ENCODE measurements at regions not wholly inside any gene's neighbourhood (a gene's known extent, or its start where the extent isn't known, plus 50 kb on each side); places are given as distances from the start of the nearest gene placed in this dataset.

DNA sequence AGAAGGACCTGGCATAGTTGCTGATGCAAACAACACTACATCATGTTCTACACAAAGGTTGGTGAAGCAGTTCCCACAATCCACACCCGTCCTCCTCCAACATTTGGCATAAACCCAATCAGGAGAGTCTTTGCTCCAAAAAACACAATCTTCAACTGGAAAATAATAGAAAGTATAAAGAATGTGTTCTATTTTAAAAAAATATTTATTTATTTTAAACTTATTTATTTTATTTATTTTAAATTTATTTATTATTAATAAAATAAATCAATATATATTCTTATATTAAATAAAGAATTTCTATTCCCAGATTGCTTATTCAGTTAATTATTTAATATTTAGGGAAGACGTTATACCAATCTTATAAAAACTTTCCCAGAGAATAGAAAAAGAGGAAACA lies 1753.7 kb upstream of the AGA start:
- H3K9me3 ChIP-seq (ENCODE audit: severe bottlenecking): no peaks in the 10 kb centered on the region
- no peak for ATAC-seq (ENCODE audit: low read depth)
- H3K4me3 ChIP-seq (ENCODE audit: severe bottlenecking): no peak overlapping the region
- TF ChIP-seq, protein P1, sequence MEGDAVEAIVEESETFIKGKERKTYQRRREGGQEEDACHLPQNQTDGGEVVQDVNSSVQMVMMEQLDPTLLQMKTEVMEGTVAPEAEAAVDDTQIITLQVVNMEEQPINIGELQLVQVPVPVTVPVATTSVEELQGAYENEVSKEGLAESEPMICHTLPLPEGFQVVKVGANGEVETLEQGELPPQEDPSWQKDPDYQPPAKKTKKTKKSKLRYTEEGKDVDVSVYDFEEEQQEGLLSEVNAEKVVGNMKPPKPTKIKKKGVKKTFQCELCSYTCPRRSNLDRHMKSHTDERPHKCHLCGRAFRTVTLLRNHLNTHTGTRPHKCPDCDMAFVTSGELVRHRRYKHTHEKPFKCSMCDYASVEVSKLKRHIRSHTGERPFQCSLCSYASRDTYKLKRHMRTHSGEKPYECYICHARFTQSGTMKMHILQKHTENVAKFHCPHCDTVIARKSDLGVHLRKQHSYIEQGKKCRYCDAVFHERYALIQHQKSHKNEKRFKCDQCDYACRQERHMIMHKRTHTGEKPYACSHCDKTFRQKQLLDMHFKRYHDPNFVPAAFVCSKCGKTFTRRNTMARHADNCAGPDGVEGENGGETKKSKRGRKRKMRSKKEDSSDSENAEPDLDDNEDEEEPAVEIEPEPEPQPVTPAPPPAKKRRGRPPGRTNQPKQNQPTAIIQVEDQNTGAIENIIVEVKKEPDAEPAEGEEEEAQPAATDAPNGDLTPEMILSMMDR (IDR thresholded peaks at IDR 0.05; ENCODE audit: poor library complexity, severe bottlenecking): no peak
- no peaks in the 10 kb centered on the region for H3K36me3 ChIP-seq (ENCODE audit: low read depth)
- no peak for DNase-seq (ENCODE audit: low spot score)
- H3K27me3 ChIP-seq (ENCODE audit: insufficient read depth, poor library complexity, severe bottlenecking): no peaks in the 10 kb centered on the region
- H3K4me1 ChIP-seq (ENCODE audit: insufficient read depth, poor library complexity, severe bottlenecking): peaks cover 5% of the 10 kb centered on the region
- H3K27ac ChIP-seq (ENCODE audit: poor library complexity, severe bottlenecking): no peak overlapping the region

DNA sequence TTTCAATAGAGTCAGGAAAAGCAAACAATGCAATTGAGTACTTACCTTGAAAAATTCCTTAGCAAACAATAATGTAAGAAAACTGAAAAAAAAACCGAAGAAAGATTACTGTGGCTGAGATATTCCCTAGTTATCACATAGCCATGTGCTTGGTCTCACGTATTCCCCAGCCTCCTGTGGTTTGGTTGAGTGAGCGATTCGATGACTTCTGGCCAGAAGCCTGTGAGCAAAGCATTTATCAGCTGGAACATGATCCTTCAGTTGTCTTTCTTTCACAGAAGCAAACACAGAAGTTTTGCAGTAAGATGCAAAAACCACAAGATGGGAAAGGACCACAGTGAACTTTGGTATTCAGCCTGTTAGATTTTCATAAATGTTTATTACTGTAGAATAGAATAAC lies 1754.3 kb upstream of the AGA start:
- Histone ChIP-seq H3K36me3 (ENCODE audit: low read depth) (no peaks in the 10 kb centered on the region), H3K4me1 (ENCODE audit: insufficient read depth, poor library complexity, severe bottlenecking) (peaks cover 5% of the 10 kb centered on the region), H3K9me3 (ENCODE audit: severe bottlenecking) (no peaks in the 10 kb centered on the region), H3K27me3 (ENCODE audit: insufficient read depth, poor library complexity, severe bottlenecking) (no peaks in the 10 kb centered on the region), H3K27ac (ENCODE audit: poor library complexity, severe bottlenecking) (no peak overlapping the region), H3K4me3 (ENCODE audit: severe bottlenecking) (no peak overlapping the region)
- DNase-seq (ENCODE audit: low spot score) (no peak), ATAC-seq (ENCODE audit: low read depth) (0 out of 3 replicates have a peak, but pooled peaks have one; percentile 40)
- TF ChIP-seq, protein P1 (IDR thresholded peaks at IDR 0.05; ENCODE audit: poor library complexity, severe bottlenecking): no peak

- no peaks in the 10 kb centered on the region for H3K9me3 ChIP-seq (ENCODE audit: severe bottlenecking)
- ATAC-seq (ENCODE audit: low read depth) (no peak), DNase-seq (ENCODE audit: low spot score) (no peak)
- H3K27ac ChIP-seq (ENCODE audit: poor library complexity, severe bottlenecking): no peak overlapping the region
- H3K36me3 ChIP-seq (ENCODE audit: low read depth): no peaks in the 10 kb centered on the region
- no peaks in the 10 kb centered on the region for H3K27me3 ChIP-seq (ENCODE audit: insufficient read depth, poor library complexity, severe bottlenecking)
- TF ChIP-seq, protein P1 (IDR thresholded peaks at IDR 0.05; ENCODE audit: poor library complexity, severe bottlenecking): no peak
- peaks cover 5% of the 10 kb centered on the region for H3K4me1 ChIP-seq (ENCODE audit: insufficient read depth, poor library complexity, severe bottlenecking)
- H3K4me3 ChIP-seq (ENCODE audit: severe bottlenecking): no peak overlapping the region
Observed at GRCh38 chr4:179200681-179201080, 1758.4 kb upstream of the AGA start.

- Histone ChIP-seq H3K4me1 (ENCODE audit: insufficient read depth, poor library complexity, severe bottlenecking) (no peaks in the 10 kb centered on the region), H3K27me3 (ENCODE audit: insufficient read depth, poor library complexity, severe bottlenecking) (no peaks in the 10 kb centered on the region), H3K4me3 (ENCODE audit: severe bottlenecking) (no peak overlapping the region), H3K9me3 (ENCODE audit: severe bottlenecking) (no peaks in the 10 kb centered on the region), H3K36me3 (ENCODE audit: low read depth) (no peaks in the 10 kb centered on the region), H3K27ac (ENCODE audit: poor library complexity, severe bottlenecking) (peak overlapping the region; percentile 34)
- TF ChIP-seq, protein P1 (IDR thresholded peaks at IDR 0.05; ENCODE audit: poor library complexity, severe bottlenecking): no peak
- DNase-seq (ENCODE audit: low spot score) (no peak), ATAC-seq (ENCODE audit: low read depth) (no peak)
Observed at GRCh38 chr4:179225594-179225993, 1783.4 kb upstream of the AGA start.

- no peak overlapping the region for H3K27ac ChIP-seq (ENCODE audit: poor library complexity, severe bottlenecking)
- TF ChIP-seq, protein P1 (IDR thresholded peaks at IDR 0.05; ENCODE audit: poor library complexity, severe bottlenecking): no peak
- no peaks in the 10 kb centered on the region for H3K27me3 ChIP-seq (ENCODE audit: insufficient read depth, poor library complexity, severe bottlenecking)
- ATAC-seq (ENCODE audit: low read depth) (no peak), DNase-seq (ENCODE audit: low spot score) (no peak)
- H3K4me1 ChIP-seq (ENCODE audit: insufficient read depth, poor library complexity, severe bottlenecking): no peaks in the 10 kb centered on the region
- H3K4me3 ChIP-seq (ENCODE audit: severe bottlenecking): no peak overlapping the region
- H3K9me3 ChIP-seq (ENCODE audit: severe bottlenecking): no peaks in the 10 kb centered on the region
- H3K36me3 ChIP-seq (ENCODE audit: low read depth): no peaks in the 10 kb centered on the region
Observed at GRCh38 chr4:179248821-179249220, 1806.6 kb upstream of the AGA start.

Measured in RWPE2 (cell line).